ENCODE measurements at regions not wholly inside any gene's neighbourhood (a gene's known extent, or its start where the extent isn't known, plus 50 kb on each side); places are given as distances from the start of the nearest gene placed in this dataset.

- TF ChIP-seq, protein P1, sequence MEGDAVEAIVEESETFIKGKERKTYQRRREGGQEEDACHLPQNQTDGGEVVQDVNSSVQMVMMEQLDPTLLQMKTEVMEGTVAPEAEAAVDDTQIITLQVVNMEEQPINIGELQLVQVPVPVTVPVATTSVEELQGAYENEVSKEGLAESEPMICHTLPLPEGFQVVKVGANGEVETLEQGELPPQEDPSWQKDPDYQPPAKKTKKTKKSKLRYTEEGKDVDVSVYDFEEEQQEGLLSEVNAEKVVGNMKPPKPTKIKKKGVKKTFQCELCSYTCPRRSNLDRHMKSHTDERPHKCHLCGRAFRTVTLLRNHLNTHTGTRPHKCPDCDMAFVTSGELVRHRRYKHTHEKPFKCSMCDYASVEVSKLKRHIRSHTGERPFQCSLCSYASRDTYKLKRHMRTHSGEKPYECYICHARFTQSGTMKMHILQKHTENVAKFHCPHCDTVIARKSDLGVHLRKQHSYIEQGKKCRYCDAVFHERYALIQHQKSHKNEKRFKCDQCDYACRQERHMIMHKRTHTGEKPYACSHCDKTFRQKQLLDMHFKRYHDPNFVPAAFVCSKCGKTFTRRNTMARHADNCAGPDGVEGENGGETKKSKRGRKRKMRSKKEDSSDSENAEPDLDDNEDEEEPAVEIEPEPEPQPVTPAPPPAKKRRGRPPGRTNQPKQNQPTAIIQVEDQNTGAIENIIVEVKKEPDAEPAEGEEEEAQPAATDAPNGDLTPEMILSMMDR (IDR thresholded peaks at IDR 0.05 in 2 of 3, conservative IDR thresholded peaks at IDR 0.05 in 1 of 3; ENCODE audit: control insufficient read depth in 2 of 3, extremely low read depth in 1 of 3, insufficient read depth in 1 of 3, low read depth in 3 of 3, low read length in 3 of 3), result no peak
- TF ChIP-seq BCL11A (IDR thresholded peaks at IDR 0.05; ENCODE audit: low read depth, low read length), result no peak
Observed at GRCh38 chr6:44034391-44034861, 92.8 kb downstream of the MRPL14 start.
